SK-N-SH (cell line): ENCODE measurements at regions not wholly inside any gene's neighbourhood (a gene's known extent, or its start where the extent isn't known, plus 50 kb on each side); places are given as distances from the start of the nearest gene placed in this dataset.

Experiments used
- CTCF ChIA-PET: fragments of 300-600, 350-600 bp; formaldehyde crosslinking; extraction: SDS; loops from one replicate; lab custom pipeline; 2021; lab: Yijun Ruan, JAX
- POLR2A ChIA-PET: fragments of 350-600 bp; sonication (Branson Sonifier 250); formaldehyde crosslinking; extraction: SDS; loops from one replicate; lab custom pipeline; 2020; ENCODE audit warnings: antibody characterized with exemption, inconsistent platforms; lab: Yijun Ruan, JAX
- DNase-seq: peaks from one replicate; pipeline ENCODE4 v3.0.0; 2012
- H2AFZ ChIP-seq: fragments of 200-600 bp; sonication (generic); 2 replicates; pipeline ENCODE4 v1.8.1; 2016; ENCODE audit warnings: antibody characterized with exemption, mild to moderate bottlenecking, low read depth
- H3F3A ChIP-seq: fragments of 200-600 bp; sonication (generic); replicated peaks from 2 replicates; pipeline ENCODE3; 2016; ENCODE audit warnings: antibody characterized with exemption, mild to moderate bottlenecking; ENCODE audit not compliant: insufficient read depth
- H3K27ac ChIP-seq, 2 experiments: fragments of 200-500 bp in 1 of 2; fragments of 200-600 bp in 1 of 2; sonication (Bioruptor generic) in 1 of 2; sonication (generic), shearing (Covaris generic) in 1 of 2; 2 replicates each; pipeline versions ENCODE4 v1.5.1 to v1.6.1; 2014 to 2016; ENCODE audit warnings: low read depth in 2 of 2, inconsistent platforms in 1 of 2, low read length in 1 of 2, mild to moderate bottlenecking in 1 of 2, mixed read lengths in 1 of 2
- H3K27me3 ChIP-seq: fragments of 200-600 bp; sonication (generic), shearing (Covaris generic); 2 replicates; pipeline ENCODE4 v1.6.1; 2016; ENCODE audit warnings: mixed run types; ENCODE audit not compliant: insufficient read depth
- H3K36me3 ChIP-seq, 2 experiments: fragments of 200-500 bp in 1 of 2; fragments of 200-600 bp in 1 of 2; sonication (Bioruptor generic) in 1 of 2; sonication (generic) in 1 of 2; replicated peaks in 1 of 2; 2 replicates each; pipeline versions ENCODE3 to v1.5.1; 2014 to 2016; ENCODE audit warnings: low read length in 1 of 2, mild to moderate bottlenecking in 1 of 2; ENCODE audit not compliant: insufficient read depth in 2 of 2, control insufficient read depth in 1 of 2
- H3K4me1 ChIP-seq, 2 experiments: fragments of 200-500 bp in 1 of 2; fragments of 200-600 bp in 1 of 2; sonication (Bioruptor generic) in 1 of 2; sonication (generic), shearing (Covaris generic) in 1 of 2; 2 replicates each; pipeline versions ENCODE4 v1.5.1 to v1.6.1; 2014 to 2016; ENCODE audit warnings: low read depth in 1 of 2, low read length in 1 of 2, mixed run types in 1 of 2; ENCODE audit not compliant: insufficient read depth in 2 of 2, control insufficient read depth in 1 of 2
- H3K4me2 ChIP-seq: fragments of 200-600 bp; sonication (generic), shearing (Covaris generic); 2 replicates; pipeline ENCODE4 v1.6.1; 2017; ENCODE audit warnings: mixed run types
- H3K4me3 ChIP-seq, 2 experiments: fragments of 200-500 bp in 1 of 2; fragments of 200-600 bp in 1 of 2; sonication (Bioruptor generic) in 1 of 2; sonication (generic), shearing (Covaris generic) in 1 of 2; 2 replicates each; pipeline versions ENCODE4 v1.5.1 to v1.8.1; 2014 to 2016; ENCODE audit warnings: low read depth in 2 of 2, inconsistent platforms in 1 of 2, low read length in 1 of 2, mild to moderate bottlenecking in 1 of 2, mixed read lengths in 1 of 2, moderate library complexity in 1 of 2
- H3K79me2 ChIP-seq: fragments of 200-600 bp; sonication (generic); 2 replicates; pipeline ENCODE4 v1.8.1; 2017; ENCODE audit warnings: mild to moderate bottlenecking; ENCODE audit not compliant: insufficient read depth
- H3K9ac ChIP-seq: fragments of 200-600 bp; sonication (generic); 2 replicates; pipeline ENCODE4 v1.6.1; 2017; ENCODE audit warnings: mixed run types
- H3K9me2 ChIP-seq: fragments of 200-600 bp; sonication (generic); 2 replicates; pipeline ENCODE4 v1.6.1; 2017; ENCODE audit warnings: mixed run types
- H3K9me3 ChIP-seq: fragments of 200-600 bp; sonication (generic); 2 replicates; pipeline ENCODE4 v1.6.1; 2017; ENCODE audit warnings: mixed run types, mild to moderate bottlenecking, moderate library complexity
- H4K20me1 ChIP-seq: fragments of 200-600 bp; sonication (generic); 2 replicates; pipeline ENCODE4 v1.6.1; 2017; ENCODE audit warnings: mild to moderate bottlenecking, mixed run types; ENCODE audit not compliant: insufficient read depth
- CTCF ChIP-seq: fragments of 200-600 bp; sonication (generic); IDR thresholded peaks from 2 replicates; pipeline ENCODE4 v1.6.1; 2017; ENCODE audit warnings: antibody characterized with exemption, mild to moderate bottlenecking, moderate library complexity
- ELF1 ChIP-seq: IDR thresholded peaks from 2 replicates; pipeline ENCODE4 v1.4.0; 2012
- EP300 ChIP-seq, 2 experiments: IDR thresholded peaks; 2 replicates each; pipeline versions ENCODE4 v1.4.0 to v1.6.1; 2012; ENCODE audit warnings: borderline replicate concordance in 1 of 2, low read depth in 1 of 2, low read length in 1 of 2
- GATA2 ChIP-seq: sonication (generic); formaldehyde crosslinking; IDR thresholded peaks from 2 replicates; pipeline ENCODE4 v1.5.0; 2020; ENCODE audit warnings: mild to moderate bottlenecking, missing genetic modification reagents
- IRF3 ChIP-seq: fragments of 150-350 bp; IDR thresholded peaks from 2 replicates; pipeline ENCODE4 v1.6.1; 2016; ENCODE audit warnings: mild to moderate bottlenecking, low read depth, low read length
- JUND ChIP-seq: IDR thresholded peaks from 2 replicates; pipeline ENCODE4 v1.4.0; 2012
- MEF2A ChIP-seq: IDR thresholded peaks from 2 replicates; pipeline ENCODE4 v1.4.0; 2012; ENCODE audit warnings: low read depth, borderline replicate concordance
- NFIC ChIP-seq: IDR thresholded peaks from 2 replicates; pipeline ENCODE4 v1.4.0; 2012; ENCODE audit warnings: borderline replicate concordance
- NRF1 ChIP-seq: IDR thresholded peaks from 2 replicates; pipeline ENCODE4 v1.6.1; 2012; ENCODE audit warnings: low read depth, mild to moderate bottlenecking, low read length
- POLR2AphosphoS5 ChIP-seq: IDR thresholded peaks from 2 replicates; pipeline ENCODE4 v1.6.1; 2012; ENCODE audit warnings: low read depth, low read length
- RAD21 ChIP-seq: IDR thresholded peaks from 2 replicates; pipeline ENCODE4 v1.6.1; 2012; ENCODE audit warnings: mild to moderate bottlenecking, low read length
- RCOR1 ChIP-seq: fragments of 150-350 bp; IDR thresholded peaks from 2 replicates; pipeline ENCODE4 v1.6.1; 2017; ENCODE audit warnings: antibody characterized with exemption, low read length
- RFX5 ChIP-seq: IDR thresholded peaks from 2 replicates; pipeline ENCODE4 v1.6.1; 2012; ENCODE audit warnings: mild to moderate bottlenecking, improper control_type of control experiment, low read length
- SIN3A ChIP-seq: IDR thresholded peaks from 2 replicates; pipeline ENCODE4 v1.6.1; 2012; ENCODE audit warnings: low read depth, mild to moderate bottlenecking, low read length, moderate library complexity, borderline replicate concordance
- SMC3 ChIP-seq: IDR thresholded peaks from 2 replicates; pipeline ENCODE4 v1.6.1; 2012; ENCODE audit warnings: low read depth, low read length, improper control_type of control experiment
- TAF1 ChIP-seq: IDR thresholded peaks from 2 replicates; pipeline ENCODE4 v1.6.1; 2012; ENCODE audit warnings: low read depth, mild to moderate bottlenecking, low read length, moderate library complexity, borderline replicate concordance
- TCF12 ChIP-seq: IDR thresholded peaks from 2 replicates; pipeline ENCODE4 v1.4.0; 2012
- WGBS: methylation state at CpG from one replicate; pipeline ENCODE4 v1.1.6; 2017; ENCODE audit warnings: low lambda C conversion rate; 5-methylcytosine and 5-hydroxymethylcytosine counted together
- TF ChIP-seq, protein P1 (sequence below): fragments of 150-350 bp; IDR thresholded peaks from 2 replicates; pipeline ENCODE4 v1.6.1; 2017; ENCODE audit warnings: antibody characterized with exemption, low read length, low read depth, borderline replicate concordance
- TF ChIP-seq, protein P2 (sequence below): IDR thresholded peaks from 2 replicates; pipeline ENCODE4; 2012
- TF ChIP-seq, protein P3 (sequence below): IDR thresholded peaks from 2 replicates; pipeline ENCODE4 v1.4.0; 2012; ENCODE audit warnings: low read depth, borderline replicate concordance

- TF ChIP-seq, protein P1, sequence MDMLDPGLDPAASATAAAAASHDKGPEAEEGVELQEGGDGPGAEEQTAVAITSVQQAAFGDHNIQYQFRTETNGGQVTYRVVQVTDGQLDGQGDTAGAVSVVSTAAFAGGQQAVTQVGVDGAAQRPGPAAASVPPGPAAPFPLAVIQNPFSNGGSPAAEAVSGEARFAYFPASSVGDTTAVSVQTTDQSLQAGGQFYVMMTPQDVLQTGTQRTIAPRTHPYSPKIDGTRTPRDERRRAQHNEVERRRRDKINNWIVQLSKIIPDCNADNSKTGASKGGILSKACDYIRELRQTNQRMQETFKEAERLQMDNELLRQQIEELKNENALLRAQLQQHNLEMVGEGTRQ = no peak
- TF ChIP-seq JUND (no peak), EP300 (IDR thresholded peaks at IDR 0.05; ENCODE audit: borderline replicate concordance in 1 of 2, low read depth in 1 of 2, low read length in 1 of 2) (no peak), ELF1 (no peak), POLR2AphosphoS5 (no peak), NFIC (no peak), SMC3 (no peak), MEF2A (no peak)
- TF ChIP-seq, protein P2, sequence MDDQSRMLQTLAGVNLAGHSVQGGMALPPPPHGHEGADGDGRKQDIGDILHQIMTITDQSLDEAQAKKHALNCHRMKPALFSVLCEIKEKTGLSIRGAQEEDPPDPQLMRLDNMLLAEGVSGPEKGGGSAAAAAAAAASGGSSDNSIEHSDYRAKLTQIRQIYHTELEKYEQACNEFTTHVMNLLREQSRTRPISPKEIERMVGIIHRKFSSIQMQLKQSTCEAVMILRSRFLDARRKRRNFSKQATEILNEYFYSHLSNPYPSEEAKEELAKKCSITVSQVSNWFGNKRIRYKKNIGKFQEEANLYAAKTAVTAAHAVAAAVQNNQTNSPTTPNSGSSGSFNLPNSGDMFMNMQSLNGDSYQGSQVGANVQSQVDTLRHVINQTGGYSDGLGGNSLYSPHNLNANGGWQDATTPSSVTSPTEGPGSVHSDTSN = no peak
Observed at GRCh38 chr18:77750006-77750405, 500.4 kb downstream of the GALR1 start (continued).

- H3K4me1 ChIP-seq = no peaks in the 10 kb centered on the region
- no peak overlapping the region for H2AFZ ChIP-seq
- ChIA-PET POLR2A (no interaction called here), CTCF (interaction anchor here (1.5 kb wide), 1 partner anchor 11 kb away, joined by 7 read pairs; no protein-coding TSS in a partner anchor)
- H3K36me3 ChIP-seq = no peaks in the 10 kb centered on the region
- H3K4me3 ChIP-seq = no peak overlapping the region
- no peaks in the 10 kb centered on the region for H3F3A ChIP-seq
- H3K27me3 ChIP-seq = no peaks in the 10 kb centered on the region
- H3K9ac ChIP-seq = no peak overlapping the region
- no peaks in the 10 kb centered on the region for H3K79me2 ChIP-seq
- no peaks in the 10 kb centered on the region for H3K9me3 ChIP-seq
- no peaks in the 10 kb centered on the region for H4K20me1 ChIP-seq
- H3K27ac ChIP-seq = no peak overlapping the region
- DNase-seq = no peak
- H3K4me2 ChIP-seq = no peak overlapping the region
- 17% methylated on average over 7 of the region's 7 CpGs for WGBS
- H3K9me2 ChIP-seq = no peaks in the 10 kb centered on the region
- TF ChIP-seq TAF1 = no peak
- TF ChIP-seq IRF3 = no peak
- TF ChIP-seq, protein P1 = no peak
- no peak for TF ChIP-seq RAD21
- TF ChIP-seq SMC3 = no peak
- TF ChIP-seq, protein P3, sequence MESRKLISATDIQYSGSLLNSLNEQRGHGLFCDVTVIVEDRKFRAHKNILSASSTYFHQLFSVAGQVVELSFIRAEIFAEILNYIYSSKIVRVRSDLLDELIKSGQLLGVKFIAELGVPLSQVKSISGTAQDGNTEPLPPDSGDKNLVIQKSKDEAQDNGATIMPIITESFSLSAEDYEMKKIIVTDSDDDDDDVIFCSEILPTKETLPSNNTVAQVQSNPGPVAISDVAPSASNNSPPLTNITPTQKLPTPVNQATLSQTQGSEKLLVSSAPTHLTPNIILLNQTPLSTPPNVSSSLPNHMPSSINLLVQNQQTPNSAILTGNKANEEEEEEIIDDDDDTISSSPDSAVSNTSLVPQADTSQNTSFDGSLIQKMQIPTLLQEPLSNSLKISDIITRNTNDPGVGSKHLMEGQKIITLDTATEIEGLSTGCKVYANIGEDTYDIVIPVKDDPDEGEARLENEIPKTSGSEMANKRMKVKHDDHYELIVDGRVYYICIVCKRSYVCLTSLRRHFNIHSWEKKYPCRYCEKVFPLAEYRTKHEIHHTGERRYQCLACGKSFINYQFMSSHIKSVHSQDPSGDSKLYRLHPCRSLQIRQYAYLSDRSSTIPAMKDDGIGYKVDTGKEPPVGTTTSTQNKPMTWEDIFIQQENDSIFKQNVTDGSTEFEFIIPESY = no peak
- TF ChIP-seq RCOR1 = no peak
- TF ChIP-seq SIN3A = no peak
- TF ChIP-seq ELF1 = no peak
- no peak for TF ChIP-seq CTCF
- no peak for TF ChIP-seq JUND
- TF ChIP-seq NRF1 = no peak
- TF ChIP-seq GATA2 (CRISPR knock-in tag) = no peak
- TF ChIP-seq, protein P2 = no peak
- TF ChIP-seq TCF12 = no peak
- TF ChIP-seq RFX5 = no peak
Observed at GRCh38 chr18:77754475-77755044, 504.9 kb downstream of the GALR1 start.
